ENCODE measurements at regions not wholly inside any gene's neighbourhood (a gene's known extent, or its start where the extent isn't known, plus 50 kb on each side); places are given as distances from the start of the nearest gene placed in this dataset.
"Not testable (repeated sequence)": the region's sequence is repeated elsewhere in the genome, so short reads cannot be mapped to it uniquely, and the experiment has no call there.

DNA sequence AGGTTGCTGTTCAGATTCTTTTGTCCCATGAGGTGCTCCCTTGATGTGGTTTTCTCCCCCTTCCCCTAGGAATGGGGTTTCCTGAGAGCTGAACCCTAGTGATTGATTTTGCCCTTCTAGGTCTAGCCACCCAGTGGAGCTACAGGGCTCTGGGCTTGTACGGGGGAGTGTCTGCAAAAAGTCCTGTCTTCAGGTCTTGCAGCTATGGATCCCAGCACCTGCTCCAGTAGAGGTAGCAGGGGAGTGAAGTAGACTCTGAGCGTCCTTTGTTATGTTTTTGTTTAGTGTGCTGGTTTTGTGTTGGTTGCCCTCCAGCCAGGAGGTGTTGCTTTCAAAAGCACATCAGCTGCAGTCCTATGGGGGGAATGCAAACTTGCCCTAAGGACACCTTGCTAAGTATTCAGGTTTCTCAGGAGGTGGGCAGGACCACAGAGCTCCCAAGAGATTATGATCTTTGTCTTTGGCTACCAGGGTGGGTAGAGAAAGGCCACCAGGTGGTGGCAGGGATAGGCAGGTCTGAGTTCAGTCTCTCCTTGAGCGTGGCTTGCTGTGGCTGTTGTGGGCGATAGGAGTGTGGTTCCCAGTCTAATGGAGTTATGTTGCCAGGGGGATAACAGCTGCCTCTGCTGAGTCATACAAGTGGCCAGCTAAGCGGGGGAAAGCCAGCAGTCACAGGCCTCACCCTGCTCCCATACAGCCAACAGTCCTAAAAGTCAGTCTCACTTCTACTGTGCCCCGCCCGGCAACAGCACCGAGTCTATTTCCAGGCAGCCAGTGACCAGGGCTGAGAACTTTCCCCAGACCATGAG, 92.4 kb upstream of the JCAD start:
- Histone ChIP-seq H3K36me3 (ENCODE audit: control insufficient read depth, insufficient read depth, low read length) (no peaks in the 10 kb centered on the region), H3K4me3 (ENCODE audit: low read depth, low read length) (no peak overlapping the region), H3K27me3 (ENCODE audit: control insufficient read depth, insufficient read depth, low read length) (no peaks in the 10 kb centered on the region)
- TF ChIP-seq CTCF (IDR thresholded peaks at IDR 0.05; ENCODE audit: insufficient read depth, low read length, severe bottlenecking): no peak
- DNase-seq (ENCODE audit: low read depth) (peak; percentile 70), FAIRE-seq (peak; percentile 18)

GRCh38 chr10:30141423-30141822, 82.0 kb upstream of the JCAD start:
- no peaks in the 10 kb centered on the region for H3K36me3 ChIP-seq (ENCODE audit: control insufficient read depth, insufficient read depth, low read length)
- FAIRE-seq (no peak), DNase-seq (ENCODE audit: low read depth) (no peak)
- no peak for TF ChIP-seq CTCF (IDR thresholded peaks at IDR 0.05; ENCODE audit: insufficient read depth, low read length, severe bottlenecking)
- H3K4me3 ChIP-seq (ENCODE audit: low read depth, low read length): no peak overlapping the region
- H3K27me3 ChIP-seq (ENCODE audit: control insufficient read depth, insufficient read depth, low read length): peaks cover 2% of the 10 kb centered on the region

GRCh38 chr10:30134171-30134945, 75.0 kb upstream of the JCAD start:
- H3K27me3 ChIP-seq (ENCODE audit: control insufficient read depth, insufficient read depth, low read length): peaks cover 2% of the 10 kb centered on the region
- H3K4me3 ChIP-seq (ENCODE audit: low read depth, low read length): no peak overlapping the region
- peak; percentile 62 for FAIRE-seq

GRCh38 chr10:30133198-30133597, 73.8 kb upstream of the JCAD start:
- H3K36me3 ChIP-seq (ENCODE audit: control insufficient read depth, insufficient read depth, low read length): no peaks in the 10 kb centered on the region
- FAIRE-seq (no peak), DNase-seq (ENCODE audit: low read depth) (no peak)
- H3K27me3 ChIP-seq (ENCODE audit: control insufficient read depth, insufficient read depth, low read length): peaks cover 2% of the 10 kb centered on the region
- no peak overlapping the region for H3K4me3 ChIP-seq (ENCODE audit: low read depth, low read length)
- TF ChIP-seq CTCF (IDR thresholded peaks at IDR 0.05; ENCODE audit: insufficient read depth, low read length, severe bottlenecking): no peak

More at GRCh38 chr10:30134171-30134945, 75.0 kb upstream of the JCAD start:
- no peak for TF ChIP-seq CTCF (IDR thresholded peaks at IDR 0.05; ENCODE audit: insufficient read depth, low read length, severe bottlenecking)
- DNase-seq (ENCODE audit: low read depth): no peak
- H3K36me3 ChIP-seq (ENCODE audit: control insufficient read depth, insufficient read depth, low read length): no peaks in the 10 kb centered on the region

DNA sequence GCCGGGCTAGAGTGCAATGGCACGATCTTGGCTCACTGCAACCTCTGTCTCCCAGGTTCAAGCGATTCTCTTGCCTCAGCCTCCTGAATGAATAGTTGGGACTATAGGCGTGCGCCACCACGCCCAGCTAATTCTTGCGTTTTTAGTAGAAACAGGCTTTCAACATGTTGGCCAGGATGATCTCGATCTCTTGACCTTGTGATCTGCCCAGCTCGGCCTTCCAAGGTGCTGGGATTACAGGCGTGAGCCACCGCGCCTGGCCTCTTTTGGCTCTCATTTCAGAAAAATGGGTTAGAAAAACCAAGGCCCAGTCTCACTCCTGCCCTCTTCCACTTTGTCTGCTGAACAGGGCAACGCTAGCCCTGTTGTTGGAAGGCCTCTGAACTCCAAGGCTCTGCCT, 72.0 kb upstream of the JCAD start:
- not testable (repeated sequence) for H3K36me3 ChIP-seq (ENCODE audit: control insufficient read depth, insufficient read depth, low read length); H3K27me3 ChIP-seq (ENCODE audit: control insufficient read depth, insufficient read depth, low read length); FAIRE-seq; H3K4me3 ChIP-seq (ENCODE audit: low read depth, low read length); DNase-seq (ENCODE audit: low read depth)

- H3K27me3 ChIP-seq (ENCODE audit: control insufficient read depth, insufficient read depth, low read length); H3K36me3 ChIP-seq (ENCODE audit: control insufficient read depth, insufficient read depth, low read length); H3K4me3 ChIP-seq (ENCODE audit: low read depth, low read length); FAIRE-seq; DNase-seq (ENCODE audit: low read depth): not testable (repeated sequence)
Observed at GRCh38 chr10:30129326-30129725, 69.9 kb upstream of the JCAD start.

All from bronchial epithelial cell (primary cell).